ENCODE measurements at regions not wholly inside any gene's neighbourhood (a gene's known extent, or its start where the extent isn't known, plus 50 kb on each side); places are given as distances from the start of the nearest gene placed in this dataset.

GRCh38 chr6:138596591-138596990, 97.3 kb upstream of the NHSL1 start:
- Histone ChIP-seq H3K27ac (ENCODE audit: low read length) (no peak overlapping the region), H3K36me3 (ENCODE audit: control insufficient read depth, insufficient read depth, low read length) (no peaks in the 10 kb centered on the region), H3K9me3 (ENCODE audit: control insufficient read depth, insufficient read depth, low read length) (no peaks in the 10 kb centered on the region), H3K4me3 (ENCODE audit: low read length) (no peak overlapping the region), H3K27me3 (ENCODE audit: control insufficient read depth, insufficient read depth, low read length) (no peaks in the 10 kb centered on the region), H3K4me1 (ENCODE audit: control insufficient read depth, insufficient read depth, low read length) (peaks cover 5% of the 10 kb centered on the region)
- Mint-ChIP-seq H3K36me3 (no peaks in the 10 kb centered on the region), H3K27me3 (ENCODE audit: low read depth in 2 of 2) (no peaks in the 10 kb centered on the region), H3K4me3 (no peak overlapping the region), H3K27ac (no peak overlapping the region), H3K9me3 (no peaks in the 10 kb centered on the region), H3K4me1 (peaks cover 9 to 14% of the 10 kb centered on the region in 2 donors)
- ATAC-seq (no peak), DNase-seq (no peak)
- TF ChIP-seq, protein P1, sequence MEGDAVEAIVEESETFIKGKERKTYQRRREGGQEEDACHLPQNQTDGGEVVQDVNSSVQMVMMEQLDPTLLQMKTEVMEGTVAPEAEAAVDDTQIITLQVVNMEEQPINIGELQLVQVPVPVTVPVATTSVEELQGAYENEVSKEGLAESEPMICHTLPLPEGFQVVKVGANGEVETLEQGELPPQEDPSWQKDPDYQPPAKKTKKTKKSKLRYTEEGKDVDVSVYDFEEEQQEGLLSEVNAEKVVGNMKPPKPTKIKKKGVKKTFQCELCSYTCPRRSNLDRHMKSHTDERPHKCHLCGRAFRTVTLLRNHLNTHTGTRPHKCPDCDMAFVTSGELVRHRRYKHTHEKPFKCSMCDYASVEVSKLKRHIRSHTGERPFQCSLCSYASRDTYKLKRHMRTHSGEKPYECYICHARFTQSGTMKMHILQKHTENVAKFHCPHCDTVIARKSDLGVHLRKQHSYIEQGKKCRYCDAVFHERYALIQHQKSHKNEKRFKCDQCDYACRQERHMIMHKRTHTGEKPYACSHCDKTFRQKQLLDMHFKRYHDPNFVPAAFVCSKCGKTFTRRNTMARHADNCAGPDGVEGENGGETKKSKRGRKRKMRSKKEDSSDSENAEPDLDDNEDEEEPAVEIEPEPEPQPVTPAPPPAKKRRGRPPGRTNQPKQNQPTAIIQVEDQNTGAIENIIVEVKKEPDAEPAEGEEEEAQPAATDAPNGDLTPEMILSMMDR (IDR thresholded peaks at IDR 0.05) = no peak
- intact Hi-C loops (cut with micrococcal nuclease) = no loop called here
- WGBS (ENCODE audit: insufficient coverage) = 88% methylated on average over 11 of the region's 11 CpGs

DNA sequence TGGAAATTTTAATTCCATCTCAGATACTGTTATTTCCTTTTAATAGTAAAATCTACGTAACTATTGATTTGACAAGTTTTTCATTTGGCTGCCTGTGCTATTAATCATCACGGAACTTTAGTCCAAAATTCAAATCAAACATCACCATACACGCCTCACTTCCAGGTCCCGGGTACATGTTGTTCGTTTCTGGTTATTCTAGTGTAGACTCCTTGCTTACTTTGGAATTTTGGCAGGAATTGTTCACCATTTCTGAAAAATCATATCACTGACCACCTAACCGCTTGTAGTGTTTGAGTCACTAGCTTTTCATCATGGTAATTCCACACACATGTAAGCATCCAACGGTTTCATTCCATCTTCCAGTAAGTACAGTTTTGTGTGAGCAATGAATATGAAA, 98.0 kb upstream of the NHSL1 start:
- DNase-seq = no peak
- no peak overlapping the region for H3K27ac Mint-ChIP-seq
- no peaks in the 10 kb centered on the region for H3K36me3 Mint-ChIP-seq
- H3K27me3 Mint-ChIP-seq (ENCODE audit: low read depth in 2 of 2) = peaks cover 0 to 4% of the 10 kb centered on the region in 2 donors
- H3K4me1 Mint-ChIP-seq = peaks cover 9 to 14% of the 10 kb centered on the region in 2 donors
- H3K4me3 Mint-ChIP-seq = no peak overlapping the region
- H3K27me3 ChIP-seq (ENCODE audit: control insufficient read depth, insufficient read depth, low read length) = no peaks in the 10 kb centered on the region
- TF ChIP-seq, protein P1 (IDR thresholded peaks at IDR 0.05) = no peak
- no peaks in the 10 kb centered on the region for H3K9me3 ChIP-seq (ENCODE audit: control insufficient read depth, insufficient read depth, low read length)
- H3K27ac ChIP-seq (ENCODE audit: low read length) = no peak overlapping the region
- no peak for ATAC-seq
- intact Hi-C loops (cut with micrococcal nuclease) = no loop called here
- peaks cover 5% of the 10 kb centered on the region for H3K4me1 ChIP-seq (ENCODE audit: control insufficient read depth, insufficient read depth, low read length)
- 97% methylated on average over 6 of the region's 7 CpGs for WGBS (ENCODE audit: insufficient coverage)
- H3K9me3 Mint-ChIP-seq = no peaks in the 10 kb centered on the region
- H3K4me3 ChIP-seq (ENCODE audit: low read length) = no peak overlapping the region
- H3K36me3 ChIP-seq (ENCODE audit: control insufficient read depth, insufficient read depth, low read length) = no peaks in the 10 kb centered on the region

GRCh38 chr6:138598562-138599173, 99.4 kb upstream of the NHSL1 start:
- H3K9me3 Mint-ChIP-seq = no peaks in the 10 kb centered on the region
- WGBS (ENCODE audit: insufficient coverage) = no CpG with 5 or more reads among the region's 3 CpGs
- no peaks in the 10 kb centered on the region for H3K27me3 ChIP-seq (ENCODE audit: control insufficient read depth, insufficient read depth, low read length)
- H3K4me3 Mint-ChIP-seq = no peak overlapping the region
- TF ChIP-seq, protein P1 (IDR thresholded peaks at IDR 0.05) = no peak
- no peak overlapping the region for H3K4me3 ChIP-seq (ENCODE audit: low read length)
- H3K36me3 ChIP-seq (ENCODE audit: control insufficient read depth, insufficient read depth, low read length) = no peaks in the 10 kb centered on the region
- no peak overlapping the region for H3K27ac Mint-ChIP-seq
- DNase-seq (no peak), ATAC-seq (no peak)
- H3K4me1 Mint-ChIP-seq = peaks cover 0 to 2% of the 10 kb centered on the region in 2 donors
- H3K27ac ChIP-seq (ENCODE audit: low read length) = no peak overlapping the region
- intact Hi-C loops (cut with micrococcal nuclease) = no loop called here
- no peaks in the 10 kb centered on the region for H3K4me1 ChIP-seq (ENCODE audit: control insufficient read depth, insufficient read depth, low read length)
- H3K9me3 ChIP-seq (ENCODE audit: control insufficient read depth, insufficient read depth, low read length) = no peaks in the 10 kb centered on the region
- H3K36me3 Mint-ChIP-seq = no peaks in the 10 kb centered on the region
- H3K27me3 Mint-ChIP-seq (ENCODE audit: low read depth in 2 of 2) = peaks cover 0 to 12% of the 10 kb centered on the region in 2 donors

DNA sequence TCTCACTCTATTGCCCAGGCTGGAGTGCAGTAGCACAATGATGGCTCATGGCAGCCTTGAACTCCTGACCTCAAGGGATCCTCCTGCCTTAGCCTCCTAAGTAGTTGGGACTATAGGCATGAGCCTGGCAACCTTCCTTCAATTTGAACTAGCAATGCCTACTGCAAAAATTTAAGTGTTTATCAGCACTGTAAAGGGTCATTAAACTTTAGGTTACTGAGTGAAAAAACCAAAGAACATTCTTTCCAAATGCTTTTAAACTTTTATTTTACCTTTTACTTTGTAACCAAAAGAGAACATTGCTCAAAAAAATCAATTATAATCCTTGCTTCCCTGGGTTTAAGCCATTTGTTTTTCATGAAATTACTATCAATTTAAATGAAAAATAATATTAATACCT, 101.0 kb upstream of the NHSL1 start:
- Histone ChIP-seq H3K36me3 (ENCODE audit: control insufficient read depth, insufficient read depth, low read length) (no peaks in the 10 kb centered on the region), H3K27ac (ENCODE audit: low read length) (no peak overlapping the region), H3K4me3 (ENCODE audit: low read length) (no peak overlapping the region), H3K4me1 (ENCODE audit: control insufficient read depth, insufficient read depth, low read length) (no peaks in the 10 kb centered on the region), H3K9me3 (ENCODE audit: control insufficient read depth, insufficient read depth, low read length) (no peaks in the 10 kb centered on the region), H3K27me3 (ENCODE audit: control insufficient read depth, insufficient read depth, low read length) (no peaks in the 10 kb centered on the region)
- H3K4me3 Mint-ChIP-seq = no peak overlapping the region
- H3K27me3 Mint-ChIP-seq (ENCODE audit: low read depth in 2 of 2) = peaks cover 0 to 25% of the 10 kb centered on the region in 2 donors
- ATAC-seq (no peak), DNase-seq (no peak)
- H3K4me1 Mint-ChIP-seq = no peaks in the 10 kb centered on the region
- TF ChIP-seq, protein P1 (IDR thresholded peaks at IDR 0.05) = no peak
- H3K36me3 Mint-ChIP-seq = no peaks in the 10 kb centered on the region
- H3K9me3 Mint-ChIP-seq = no peaks in the 10 kb centered on the region
- no peak overlapping the region for H3K27ac Mint-ChIP-seq
- intact Hi-C loops (cut with micrococcal nuclease) = no loop called here

Data from natural killer cell (primary cell).